ENCODE measurements at regions not wholly inside any gene's neighbourhood (a gene's known extent, or its start where the extent isn't known, plus 50 kb on each side); places are given as distances from the start of the nearest gene placed in this dataset.
"Not testable (repeated sequence)": the region's sequence is repeated elsewhere in the genome, so short reads cannot be mapped to it uniquely, and the experiment has no call there.

GRCh38 chr2:208711598-208711997 lies 305.0 kb downstream of the PTH2R start:
- DNase-seq (ENCODE audit: insufficient read length) (no peak), FAIRE-seq (no peak)
- TF ChIP-seq TAF1 (IDR thresholded peaks at IDR 0.05; ENCODE audit: borderline replicate concordance, low read depth, low read length), result no peak
- no peak for TF ChIP-seq POLR2A (IDR thresholded peaks at IDR 0.05; ENCODE audit: low read depth, low read length)
- no peak for TF ChIP-seq POLR2AphosphoS5 (IDR thresholded peaks at IDR 0.05; ENCODE audit: low read depth, low read length)

GRCh38 chr2:208713066-208713745 lies 306.6 kb downstream of the PTH2R start:
- TF ChIP-seq POLR2A (IDR thresholded peaks at IDR 0.05; ENCODE audit: low read depth, low read length) (no peak), POLR2AphosphoS5 (IDR thresholded peaks at IDR 0.05; ENCODE audit: low read depth, low read length) (no peak), TAF1 (IDR thresholded peaks at IDR 0.05; ENCODE audit: borderline replicate concordance, low read depth, low read length) (no peak)
- DNase-seq (ENCODE audit: insufficient read length) (no peak), FAIRE-seq (no peak)

- FAIRE-seq, result no peak
- no peak for TF ChIP-seq POLR2AphosphoS5 (IDR thresholded peaks at IDR 0.05; ENCODE audit: low read depth, low read length)
- no peak for TF ChIP-seq TAF1 (IDR thresholded peaks at IDR 0.05; ENCODE audit: borderline replicate concordance, low read depth, low read length)
- no peak for TF ChIP-seq POLR2A (IDR thresholded peaks at IDR 0.05; ENCODE audit: low read depth, low read length)
Observed at GRCh38 chr2:208718828-208719227, 312.2 kb downstream of the PTH2R start.

GRCh38 chr2:208722731-208723130 lies 316.1 kb downstream of the PTH2R start:
- no peak for TF ChIP-seq POLR2A (IDR thresholded peaks at IDR 0.05; ENCODE audit: low read depth, low read length)
- TF ChIP-seq POLR2AphosphoS5 (IDR thresholded peaks at IDR 0.05; ENCODE audit: low read depth, low read length), result no peak
- TF ChIP-seq TAF1 (IDR thresholded peaks at IDR 0.05; ENCODE audit: borderline replicate concordance, low read depth, low read length), result no peak
- FAIRE-seq (no peak), DNase-seq (ENCODE audit: insufficient read length) (no peak)

More at GRCh38 chr2:208718828-208719227, 312.2 kb downstream of the PTH2R start:
- DNase-seq (ENCODE audit: insufficient read length), result no peak

GRCh38 chr2:208725280-208725679 lies 318.7 kb downstream of the PTH2R start:
- TF ChIP-seq POLR2AphosphoS5 (IDR thresholded peaks at IDR 0.05; ENCODE audit: low read depth, low read length) (no peak), TAF1 (IDR thresholded peaks at IDR 0.05; ENCODE audit: borderline replicate concordance, low read depth, low read length) (no peak), POLR2A (IDR thresholded peaks at IDR 0.05; ENCODE audit: low read depth, low read length) (no peak)
- no peak for FAIRE-seq
- DNase-seq (ENCODE audit: insufficient read length), result no peak

GRCh38 chr2:208726242-208726641 lies 319.6 kb downstream of the PTH2R start:
- DNase-seq (ENCODE audit: insufficient read length) (no peak), FAIRE-seq (no peak)
- TF ChIP-seq POLR2AphosphoS5 (IDR thresholded peaks at IDR 0.05; ENCODE audit: low read depth, low read length) (no peak), POLR2A (IDR thresholded peaks at IDR 0.05; ENCODE audit: low read depth, low read length) (no peak), TAF1 (IDR thresholded peaks at IDR 0.05; ENCODE audit: borderline replicate concordance, low read depth, low read length) (no peak)

- not testable (repeated sequence) for FAIRE-seq; DNase-seq (ENCODE audit: insufficient read length)
Observed at GRCh38 chr2:208751663-208752415, 345.2 kb downstream of the PTH2R start.

GRCh38 chr2:208757364-208757763 lies 350.8 kb downstream of the PTH2R start:
- FAIRE-seq (no peak), DNase-seq (ENCODE audit: insufficient read length) (no peak)
- TF ChIP-seq POLR2A (IDR thresholded peaks at IDR 0.05; ENCODE audit: low read depth, low read length) (no peak), TAF1 (IDR thresholded peaks at IDR 0.05; ENCODE audit: borderline replicate concordance, low read depth, low read length) (no peak), POLR2AphosphoS5 (IDR thresholded peaks at IDR 0.05; ENCODE audit: low read depth, low read length) (no peak)

GRCh38 chr2:208773074-208773473 lies 366.5 kb downstream of the PTH2R start:
- DNase-seq (ENCODE audit: insufficient read length); FAIRE-seq: not testable (repeated sequence)

GRCh38 chr2:208781166-208781565 lies 374.6 kb downstream of the PTH2R start:
- DNase-seq (ENCODE audit: insufficient read length) (no peak), FAIRE-seq (no peak)
- TF ChIP-seq POLR2A (IDR thresholded peaks at IDR 0.05; ENCODE audit: low read depth, low read length), result no peak
- no peak for TF ChIP-seq POLR2AphosphoS5 (IDR thresholded peaks at IDR 0.05; ENCODE audit: low read depth, low read length)
- TF ChIP-seq TAF1 (IDR thresholded peaks at IDR 0.05; ENCODE audit: borderline replicate concordance, low read depth, low read length), result no peak

- DNase-seq (ENCODE audit: insufficient read length) (no peak), FAIRE-seq (no peak)
- TF ChIP-seq POLR2A (IDR thresholded peaks at IDR 0.05; ENCODE audit: low read depth, low read length) (no peak), TAF1 (IDR thresholded peaks at IDR 0.05; ENCODE audit: borderline replicate concordance, low read depth, low read length) (no peak), POLR2AphosphoS5 (IDR thresholded peaks at IDR 0.05; ENCODE audit: low read depth, low read length) (no peak)
Observed at GRCh38 chr2:208782097-208782496, 375.5 kb downstream of the PTH2R start.

- DNase-seq (ENCODE audit: insufficient read length), result no peak
- TF ChIP-seq POLR2A (IDR thresholded peaks at IDR 0.05; ENCODE audit: low read depth, low read length) (no peak), TAF1 (IDR thresholded peaks at IDR 0.05; ENCODE audit: borderline replicate concordance, low read depth, low read length) (no peak), POLR2AphosphoS5 (IDR thresholded peaks at IDR 0.05; ENCODE audit: low read depth, low read length) (no peak)
- no peak for FAIRE-seq
Observed at GRCh38 chr2:208783184-208783583, 376.6 kb downstream of the PTH2R start.

- FAIRE-seq; DNase-seq (ENCODE audit: insufficient read length): not testable (repeated sequence)
Observed at GRCh38 chr2:208784774-208785173, 378.2 kb downstream of the PTH2R start.

All from GM12892 (cell line).